T-helper 1 cell treated with Interleukin-12 subunit alpha and Interleukin-12 subunit beta and Interleukin-4 antibody, amounts not matched to agents 30 μg/mL and 1 μg/mL, for 36 hours (primary cell): ENCODE measurements at regions not wholly inside any gene's neighbourhood (a gene's known extent, or its start where the extent isn't known, plus 50 kb on each side); places are given as distances from the start of the nearest gene placed in this dataset.

ENCODE experiments used
- H3K27ac Mint-ChIP-seq: one replicate; pipeline ENCODE4 v1.8.0; 2021; ENCODE audit warnings: mild to moderate bottlenecking, mixed read lengths
- H3K27me3 Mint-ChIP-seq: one replicate; pipeline ENCODE4 v1.8.0; 2021; ENCODE audit warnings: low read depth, mixed read lengths
- H3K36me3 Mint-ChIP-seq: one replicate; pipeline ENCODE4 v1.8.0; 2021; ENCODE audit warnings: low read depth, mixed read lengths
- H3K4me1 Mint-ChIP-seq: one replicate; pipeline ENCODE4 v1.8.0; 2021; ENCODE audit warnings: low read depth, mixed read lengths
- H3K4me3 Mint-ChIP-seq: one replicate; pipeline ENCODE4 v1.8.0; 2021; ENCODE audit warnings: mild to moderate bottlenecking, moderate library complexity, mixed read lengths
- H3K9me3 Mint-ChIP-seq: one replicate; pipeline ENCODE4 v1.8.0; 2021; ENCODE audit warnings: mixed read lengths

DNA sequence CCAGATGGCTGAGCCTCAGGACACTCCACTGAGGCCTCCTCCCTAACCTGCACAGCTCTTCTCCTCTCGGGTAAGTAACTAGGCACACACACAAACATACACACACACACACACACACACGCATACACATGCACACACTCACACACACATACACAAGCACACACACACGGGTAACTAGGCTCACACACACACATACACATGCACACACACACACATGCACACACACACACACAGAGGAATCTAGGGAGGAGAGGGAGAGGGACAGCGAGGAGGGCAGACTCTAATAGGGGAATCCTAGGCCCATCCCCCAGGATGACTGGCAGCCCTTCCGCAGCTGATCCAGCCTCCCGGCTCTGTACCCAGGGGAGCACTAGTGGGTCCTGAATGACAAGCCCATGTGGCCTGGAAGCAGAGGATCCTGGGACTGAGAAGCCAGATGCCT lies 177.4 kb upstream of the LINGO1 start:
- Mint-ChIP-seq H3K9me3 (no peaks in the 10 kb centered on the region), H3K27ac (no peak overlapping the region), H3K4me3 (no peak overlapping the region), H3K36me3 (no peaks in the 10 kb centered on the region), H3K27me3 (no peaks in the 10 kb centered on the region), H3K4me1 (no peaks in the 10 kb centered on the region)

DNA sequence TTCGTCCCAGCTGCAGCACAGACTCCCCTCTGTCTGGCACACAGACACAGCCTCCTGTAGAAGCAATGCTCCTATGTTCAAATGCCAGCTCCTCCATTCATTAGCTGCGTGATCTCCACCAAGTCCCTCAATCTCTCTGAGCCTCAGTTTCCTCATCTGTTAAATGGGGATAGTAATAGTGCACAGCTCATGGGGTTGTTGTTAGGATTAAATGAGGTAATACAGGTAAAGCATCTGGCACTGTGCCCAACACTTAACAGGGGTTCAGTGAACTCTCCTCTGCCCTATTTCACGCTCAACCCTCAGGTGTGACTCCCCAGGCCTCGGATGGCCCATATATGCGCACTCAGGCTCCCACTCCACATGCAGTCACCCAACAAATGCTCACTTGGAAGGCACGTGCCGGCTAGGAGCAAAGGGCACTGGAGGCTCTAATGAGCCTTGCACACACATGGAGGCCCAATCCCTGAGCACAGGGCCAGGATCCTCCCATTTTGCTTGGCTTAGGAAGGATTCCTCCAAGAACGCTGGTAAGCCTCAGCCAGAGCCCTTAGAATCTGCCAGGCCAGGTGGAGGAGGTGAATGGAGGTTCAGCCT lies 176.0 kb upstream of the LINGO1 start:
- H3K4me1 Mint-ChIP-seq, result no peaks in the 10 kb centered on the region
- H3K4me3 Mint-ChIP-seq, result no peak overlapping the region
- no peak overlapping the region for H3K27ac Mint-ChIP-seq
- H3K27me3 Mint-ChIP-seq, result no peaks in the 10 kb centered on the region
- no peaks in the 10 kb centered on the region for H3K36me3 Mint-ChIP-seq
- no peaks in the 10 kb centered on the region for H3K9me3 Mint-ChIP-seq

DNA sequence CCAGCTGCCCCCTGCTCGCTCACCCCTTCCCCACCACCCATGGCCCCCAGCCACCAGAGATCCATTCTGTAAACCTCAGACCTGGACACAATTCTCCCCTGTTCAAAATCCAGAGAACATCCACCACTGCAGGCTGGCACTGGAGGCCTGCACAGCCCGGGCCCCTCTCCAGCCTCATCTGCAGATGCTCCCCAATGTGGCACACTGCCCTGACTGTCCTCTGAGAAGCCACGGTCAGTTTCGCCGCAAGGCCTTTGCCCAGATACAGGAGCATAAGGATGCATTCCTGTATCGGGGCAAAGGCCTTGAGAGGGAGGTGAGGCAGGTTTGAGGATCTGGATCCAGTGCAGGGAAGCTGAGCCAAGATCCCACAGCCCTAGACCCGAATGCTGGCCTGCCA lies 175.4 kb upstream of the LINGO1 start:
- Mint-ChIP-seq H3K4me3 (no peak overlapping the region), H3K27me3 (no peaks in the 10 kb centered on the region), H3K4me1 (no peaks in the 10 kb centered on the region), H3K36me3 (no peaks in the 10 kb centered on the region), H3K9me3 (no peaks in the 10 kb centered on the region), H3K27ac (no peak overlapping the region)

DNA sequence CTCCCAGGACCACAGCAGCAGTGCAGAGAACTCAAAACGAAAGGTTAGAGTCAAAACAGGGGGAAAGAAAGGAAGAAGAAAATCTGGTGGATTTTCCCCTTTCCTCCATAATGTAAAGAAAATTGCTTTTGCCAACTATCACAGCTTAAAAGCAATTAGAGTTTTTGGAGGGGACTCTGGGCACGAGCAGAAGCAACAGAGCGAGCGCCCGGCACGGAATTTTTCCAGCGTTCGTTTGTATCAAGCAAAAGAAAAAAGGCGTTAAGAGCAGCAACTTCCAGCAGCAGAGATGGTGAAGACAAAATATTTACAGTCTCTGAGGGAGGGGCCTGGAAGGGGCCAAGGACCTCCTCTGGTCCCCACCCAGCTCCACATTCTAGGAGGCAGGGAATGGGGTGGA lies 174.9 kb upstream of the LINGO1 start:
- H3K4me1 Mint-ChIP-seq, result no peaks in the 10 kb centered on the region

DNA sequence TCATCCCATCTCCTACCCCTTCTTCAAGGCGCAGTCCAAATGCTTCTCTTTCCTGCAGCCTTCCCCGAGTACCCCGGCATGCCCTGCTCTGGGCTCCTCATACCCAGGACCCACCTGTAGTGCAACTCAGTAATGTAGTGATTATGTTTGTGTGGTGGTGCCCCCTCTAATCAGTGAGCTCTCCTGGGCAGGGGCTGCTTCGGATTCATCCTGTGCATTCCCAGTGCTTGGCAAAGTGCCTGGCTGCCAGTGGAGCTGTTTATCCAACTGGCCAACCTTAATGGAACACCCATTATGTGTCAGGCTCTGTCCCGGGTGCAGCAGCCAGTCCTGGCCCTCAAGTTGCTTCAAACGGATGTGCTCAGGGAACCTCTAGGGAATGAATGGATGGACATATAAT lies 174.4 kb upstream of the LINGO1 start:
- H3K27ac Mint-ChIP-seq, result no peak overlapping the region
- H3K4me1 Mint-ChIP-seq, result no peaks in the 10 kb centered on the region
- no peaks in the 10 kb centered on the region for H3K36me3 Mint-ChIP-seq
- no peak overlapping the region for H3K4me3 Mint-ChIP-seq
- no peaks in the 10 kb centered on the region for H3K27me3 Mint-ChIP-seq
- H3K9me3 Mint-ChIP-seq, result no peaks in the 10 kb centered on the region

More for the DNA sequence above, 174.9 kb upstream of the LINGO1 start:
- no peak overlapping the region for H3K4me3 Mint-ChIP-seq
- no peak overlapping the region for H3K27ac Mint-ChIP-seq
- no peaks in the 10 kb centered on the region for H3K27me3 Mint-ChIP-seq
- no peaks in the 10 kb centered on the region for H3K36me3 Mint-ChIP-seq
- H3K9me3 Mint-ChIP-seq, result no peaks in the 10 kb centered on the region

DNA sequence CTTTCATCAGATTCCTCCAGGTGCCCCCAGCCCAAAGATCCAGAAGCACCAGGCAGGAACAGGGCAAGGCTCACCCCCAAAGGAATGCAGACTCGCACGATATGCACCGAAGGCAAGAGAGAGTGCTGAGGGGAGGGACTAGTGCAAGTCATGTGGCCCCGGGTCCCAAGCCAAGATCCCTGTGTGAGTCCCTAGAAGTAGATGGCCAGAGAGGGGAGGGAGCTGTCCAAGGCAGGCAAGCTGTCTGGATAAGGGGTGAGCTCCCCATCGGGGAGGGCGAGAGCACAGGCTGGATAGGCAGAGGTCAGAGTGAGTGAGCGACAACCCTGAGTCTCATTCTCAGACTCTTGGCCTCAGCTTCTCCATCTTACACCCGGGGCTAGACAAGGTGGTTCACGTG lies 171.5 kb upstream of the LINGO1 start:
- no peak overlapping the region for H3K27ac Mint-ChIP-seq
- H3K27me3 Mint-ChIP-seq, result no peaks in the 10 kb centered on the region
- no peaks in the 10 kb centered on the region for H3K36me3 Mint-ChIP-seq
- no peaks in the 10 kb centered on the region for H3K9me3 Mint-ChIP-seq
- H3K4me1 Mint-ChIP-seq, result no peaks in the 10 kb centered on the region
- no peak overlapping the region for H3K4me3 Mint-ChIP-seq

DNA sequence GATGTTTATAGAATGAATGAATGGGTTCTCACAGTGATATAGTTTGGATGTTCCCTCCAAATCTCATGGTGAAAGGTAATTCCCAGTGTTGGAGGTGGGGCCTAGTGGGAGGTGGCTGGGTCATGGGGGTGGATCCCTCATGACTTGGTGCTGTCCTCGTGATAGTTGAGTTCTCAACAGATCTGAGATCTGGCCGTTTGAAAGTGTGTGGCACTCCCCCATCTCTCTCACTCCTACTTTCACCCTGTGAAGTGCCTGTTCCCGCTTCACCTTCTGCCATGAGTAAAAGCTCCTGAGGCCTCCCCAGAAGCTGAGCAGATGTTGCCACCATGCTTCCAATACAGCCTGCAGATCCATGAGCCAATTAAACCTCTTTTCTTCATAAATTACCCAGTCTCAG lies 170.8 kb upstream of the LINGO1 start:
- H3K9me3 Mint-ChIP-seq, result no peaks in the 10 kb centered on the region
- no peaks in the 10 kb centered on the region for H3K36me3 Mint-ChIP-seq
- H3K4me3 Mint-ChIP-seq, result no peak overlapping the region
- no peak overlapping the region for H3K27ac Mint-ChIP-seq
- H3K4me1 Mint-ChIP-seq, result no peaks in the 10 kb centered on the region
- H3K27me3 Mint-ChIP-seq, result no peaks in the 10 kb centered on the region

DNA sequence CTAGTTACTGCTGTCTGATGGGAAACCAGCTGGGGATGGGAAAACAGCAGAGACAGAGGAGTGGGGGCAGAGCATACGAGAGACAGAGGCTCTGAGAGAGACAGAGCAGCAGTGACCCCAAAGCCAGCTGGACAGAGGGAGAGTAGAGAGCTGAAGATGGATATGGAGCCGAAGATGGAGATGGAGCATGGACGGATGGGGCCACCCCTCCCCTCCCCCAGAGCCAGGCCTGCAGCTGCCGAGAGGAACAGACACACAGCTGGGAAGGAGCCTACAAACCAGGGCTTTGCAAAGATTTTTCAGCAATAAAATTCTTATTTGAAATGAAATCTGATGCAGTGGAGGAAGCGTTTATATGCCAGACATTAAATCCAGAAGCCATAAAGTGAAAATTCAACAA lies 167.6 kb upstream of the LINGO1 start:
- Mint-ChIP-seq H3K9me3 (no peaks in the 10 kb centered on the region), H3K27me3 (no peaks in the 10 kb centered on the region), H3K4me3 (no peak overlapping the region), H3K36me3 (no peaks in the 10 kb centered on the region), H3K4me1 (peaks cover 4% of the 10 kb centered on the region), H3K27ac (no peak overlapping the region)

DNA sequence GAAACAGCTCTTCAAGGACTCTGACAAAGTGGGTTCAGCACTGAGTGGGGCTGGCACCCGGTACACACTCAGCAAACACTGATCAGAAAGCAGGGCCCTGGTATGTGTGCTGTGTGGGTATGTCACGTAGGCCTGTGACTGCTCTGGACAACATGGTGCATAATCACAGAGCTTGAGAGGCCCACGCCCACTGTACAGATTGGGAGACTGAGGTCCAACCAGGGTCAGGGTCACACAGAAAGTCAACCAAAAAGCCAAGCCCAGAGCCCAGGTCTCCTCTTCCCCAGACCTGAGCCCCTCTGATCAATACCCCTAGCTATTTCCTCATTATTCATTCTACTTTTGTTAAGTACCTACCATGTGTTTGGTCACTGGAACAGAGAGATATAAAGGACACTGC lies 166.1 kb upstream of the LINGO1 start:
- H3K4me3 Mint-ChIP-seq, result no peak overlapping the region

DNA sequence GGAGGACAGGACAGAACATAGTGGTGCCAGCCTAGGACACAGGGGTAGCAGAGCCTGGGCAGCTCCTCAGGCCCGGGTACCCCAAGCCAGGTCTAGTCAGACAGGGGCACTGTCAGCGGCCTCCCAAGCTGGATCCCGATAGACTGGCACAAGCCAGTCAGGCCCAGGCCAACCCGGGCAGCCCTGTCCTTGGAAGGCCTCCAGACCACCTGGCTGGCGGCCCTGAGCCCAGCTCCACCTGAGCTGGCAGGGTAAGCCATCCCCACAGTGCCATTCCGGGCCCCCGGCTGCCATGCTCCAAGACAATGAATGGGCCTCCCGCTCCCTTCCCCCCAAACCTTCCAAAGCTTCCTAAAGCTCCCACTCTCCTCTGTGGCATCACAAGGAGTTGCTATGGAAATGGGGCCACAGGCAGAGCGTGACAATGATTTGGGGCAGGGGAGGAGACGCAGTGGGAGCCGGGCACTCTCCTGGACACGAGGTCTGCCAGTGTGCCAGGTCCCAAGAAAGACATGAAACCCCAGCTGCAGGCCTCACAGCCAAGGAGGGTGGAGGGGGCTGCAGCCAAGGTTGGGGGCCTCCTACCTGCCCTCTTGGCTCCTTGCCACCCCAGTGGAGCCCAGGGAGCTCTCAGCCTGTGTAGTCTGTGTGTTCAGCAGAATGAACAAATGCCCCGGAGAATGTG lies 165.6 kb upstream of the LINGO1 start:
- Mint-ChIP-seq H3K27me3 (no peaks in the 10 kb centered on the region), H3K27ac (no peak overlapping the region), H3K9me3 (no peaks in the 10 kb centered on the region), H3K4me3 (no peak overlapping the region), H3K4me1 (peaks cover 4% of the 10 kb centered on the region), H3K36me3 (no peaks in the 10 kb centered on the region)

More for the DNA sequence above, 166.1 kb upstream of the LINGO1 start:
- H3K36me3 Mint-ChIP-seq, result no peaks in the 10 kb centered on the region
- H3K27me3 Mint-ChIP-seq, result no peaks in the 10 kb centered on the region
- no peak overlapping the region for H3K27ac Mint-ChIP-seq
- no peaks in the 10 kb centered on the region for H3K9me3 Mint-ChIP-seq
- peaks cover 4% of the 10 kb centered on the region for H3K4me1 Mint-ChIP-seq

DNA sequence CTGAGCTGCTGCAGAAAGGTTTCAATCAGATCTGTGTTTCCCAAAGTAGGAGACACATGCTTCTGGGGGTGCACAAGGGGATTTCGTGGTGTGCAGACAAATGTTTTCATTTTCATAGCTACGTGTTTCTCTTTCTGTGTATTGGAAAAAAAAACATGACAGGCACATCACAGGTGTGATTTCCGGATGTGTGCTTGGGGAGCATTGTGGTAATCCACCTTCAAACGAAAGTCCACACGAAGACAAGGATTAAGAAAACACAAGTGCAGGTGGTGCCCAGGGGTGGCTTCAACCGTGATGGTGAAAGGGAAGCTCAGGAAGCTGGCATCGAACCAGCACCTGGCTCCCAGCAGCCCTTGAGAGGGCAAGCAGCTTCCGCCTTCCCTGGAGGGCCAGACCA lies 164.6 kb upstream of the LINGO1 start:
- H3K27ac Mint-ChIP-seq, result no peak overlapping the region

DNA sequence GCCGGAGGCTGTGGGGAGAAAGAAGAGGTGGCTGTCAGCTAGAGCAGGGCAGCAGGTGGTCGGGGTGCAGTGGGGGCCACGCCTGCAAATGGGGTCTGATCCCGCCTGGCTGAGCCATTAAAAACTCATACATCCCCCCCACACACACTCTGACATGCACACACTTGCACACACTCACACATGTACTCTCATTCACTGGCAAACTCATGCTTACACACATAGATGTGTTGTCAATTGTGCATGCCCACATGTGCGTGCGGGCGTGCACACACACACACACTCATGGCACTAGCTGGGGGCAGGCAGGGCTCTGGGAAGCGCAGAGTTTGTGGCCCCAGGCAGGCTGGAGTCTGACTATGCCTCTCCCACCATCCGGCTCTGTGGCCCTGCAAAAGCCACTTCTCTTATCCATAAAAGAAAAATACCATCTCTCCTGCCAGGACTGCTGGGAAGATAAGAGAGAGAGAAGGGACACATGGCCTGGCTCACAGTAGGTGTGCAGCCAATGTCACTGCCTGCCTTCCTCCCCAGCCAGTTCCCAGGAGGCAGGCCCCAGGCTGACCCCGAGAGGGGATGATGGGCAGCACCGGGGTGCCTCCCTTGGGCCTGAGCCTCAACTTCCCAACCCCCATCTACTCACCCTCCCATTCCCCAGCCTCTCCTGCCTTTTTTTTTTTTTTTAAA lies 163.5 kb upstream of the LINGO1 start:
- Mint-ChIP-seq H3K4me3 (no peak overlapping the region), H3K4me1 (peaks cover 4% of the 10 kb centered on the region), H3K27ac (no peak overlapping the region), H3K36me3 (no peaks in the 10 kb centered on the region), H3K9me3 (no peaks in the 10 kb centered on the region), H3K27me3 (no peaks in the 10 kb centered on the region)

More for the DNA sequence above, 164.6 kb upstream of the LINGO1 start:
- no peaks in the 10 kb centered on the region for H3K27me3 Mint-ChIP-seq
- H3K4me1 Mint-ChIP-seq, result peaks cover 4% of the 10 kb centered on the region
- H3K36me3 Mint-ChIP-seq, result no peaks in the 10 kb centered on the region
- no peaks in the 10 kb centered on the region for H3K9me3 Mint-ChIP-seq
- H3K4me3 Mint-ChIP-seq, result no peak overlapping the region

DNA sequence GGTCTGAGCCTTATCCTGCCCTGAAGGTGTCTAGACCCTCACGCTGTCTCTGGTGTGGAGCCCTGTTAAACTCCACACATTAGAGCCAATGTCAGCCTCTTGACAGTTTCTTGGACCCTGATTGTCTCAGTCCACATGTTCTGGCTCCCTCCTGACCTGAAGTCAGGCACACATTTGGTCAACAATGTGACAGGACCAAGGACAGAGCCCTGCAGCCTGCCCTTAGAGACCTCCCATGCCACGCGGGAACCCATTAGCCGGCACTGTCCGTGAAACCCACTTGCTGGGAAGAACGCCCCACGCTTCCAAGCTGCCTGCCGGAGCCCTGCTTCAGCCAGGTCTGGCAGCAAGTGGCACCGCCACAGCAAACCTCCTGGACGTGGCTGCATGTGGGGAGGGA lies 162.7 kb upstream of the LINGO1 start:
- no peaks in the 10 kb centered on the region for H3K27me3 Mint-ChIP-seq
- no peaks in the 10 kb centered on the region for H3K9me3 Mint-ChIP-seq
- no peak overlapping the region for H3K4me3 Mint-ChIP-seq
- no peak overlapping the region for H3K27ac Mint-ChIP-seq
- H3K36me3 Mint-ChIP-seq, result no peaks in the 10 kb centered on the region
- peaks cover 4% of the 10 kb centered on the region for H3K4me1 Mint-ChIP-seq

DNA sequence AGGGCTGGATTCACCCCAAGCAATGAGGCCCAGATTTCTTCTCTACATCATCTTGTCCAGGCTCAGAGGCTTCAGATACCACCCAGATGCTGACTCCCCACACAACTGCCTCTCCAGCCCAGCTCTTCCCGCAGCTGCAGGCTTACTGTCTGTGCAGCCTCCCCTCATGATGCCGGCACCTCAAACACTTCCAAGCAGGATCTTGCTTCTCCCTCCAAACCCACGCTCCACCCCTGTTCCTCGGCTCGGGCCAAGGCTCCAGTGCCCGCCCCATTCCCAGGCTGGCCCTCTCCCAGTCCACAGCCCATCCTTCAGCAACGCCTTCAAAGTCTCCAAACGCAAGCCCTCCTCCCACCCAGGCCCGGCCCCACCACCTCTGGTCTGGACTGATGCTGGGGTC lies 159.2 kb upstream of the LINGO1 start:
- peaks cover 1% of the 10 kb centered on the region for H3K4me1 Mint-ChIP-seq
- H3K36me3 Mint-ChIP-seq, result no peaks in the 10 kb centered on the region
- H3K4me3 Mint-ChIP-seq, result no peak overlapping the region
- no peak overlapping the region for H3K27ac Mint-ChIP-seq
- no peaks in the 10 kb centered on the region for H3K27me3 Mint-ChIP-seq
- no peaks in the 10 kb centered on the region for H3K9me3 Mint-ChIP-seq

DNA sequence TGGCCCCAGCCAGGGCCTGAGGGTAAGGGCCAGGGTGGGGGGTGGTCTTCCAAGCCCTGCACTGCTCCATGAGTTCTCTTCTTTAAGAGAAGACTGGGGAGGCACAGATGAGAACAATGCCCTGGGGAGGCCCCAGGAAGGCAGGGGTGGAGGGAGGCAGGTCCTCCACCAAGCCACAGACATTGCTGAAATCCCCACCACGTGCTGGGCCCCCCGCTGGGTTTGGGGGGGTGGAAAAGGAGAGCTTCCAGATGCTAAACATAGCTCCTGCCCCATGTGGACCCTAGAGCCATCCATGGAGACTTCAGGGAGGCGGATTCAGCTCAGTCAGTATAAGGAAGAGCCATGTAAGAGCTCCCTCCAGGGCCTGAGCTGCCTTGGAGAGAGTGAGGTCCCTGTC lies 157.8 kb upstream of the LINGO1 start:
- H3K4me1 Mint-ChIP-seq, result no peaks in the 10 kb centered on the region
- H3K27ac Mint-ChIP-seq, result no peak overlapping the region
- H3K4me3 Mint-ChIP-seq, result no peak overlapping the region
- H3K36me3 Mint-ChIP-seq, result no peaks in the 10 kb centered on the region
- H3K9me3 Mint-ChIP-seq, result no peaks in the 10 kb centered on the region
- no peaks in the 10 kb centered on the region for H3K27me3 Mint-ChIP-seq
